ENCODE measurements at regions not wholly inside any gene's neighbourhood (a gene's known extent, or its start where the extent isn't known, plus 50 kb on each side); places are given as distances from the start of the nearest gene placed in this dataset.
"Not testable (repeated sequence)": the region's sequence is repeated elsewhere in the genome, so short reads cannot be mapped to it uniquely, and the experiment has no call there.

- DNase-seq (ENCODE audit: low read depth), result no peak
These were observed 118.5 kb upstream of the KYNU start for GRCh38 chr2:142758973-142759372.

- DNase-seq (ENCODE audit: low read depth), result no peak
These were observed 120.4 kb upstream of the KYNU start for GRCh38 chr2:142757111-142757510.

GRCh38 chr2:142756430-142756829, 121.0 kb upstream of the KYNU start:
- no peak for DNase-seq (ENCODE audit: low read depth)

- no peak for DNase-seq (ENCODE audit: low read depth)
These were observed 122.3 kb upstream of the KYNU start for GRCh38 chr2:142755191-142755590.

GRCh38 chr2:142754182-142754581, 123.3 kb upstream of the KYNU start:
- DNase-seq (ENCODE audit: low read depth), result no peak

GRCh38 chr2:142750858-142751257, 126.6 kb upstream of the KYNU start:
- DNase-seq (ENCODE audit: low read depth), result no peak

GRCh38 chr2:142748559-142749099, 128.8 kb upstream of the KYNU start:
- DNase-seq (ENCODE audit: low read depth), result no peak

GRCh38 chr2:142745691-142746090, 131.8 kb upstream of the KYNU start:
- DNase-seq (ENCODE audit: low read depth), result no peak

GRCh38 chr2:142742371-142743214, 134.9 kb upstream of the KYNU start:
- no peak for DNase-seq (ENCODE audit: low read depth)

- no peak for DNase-seq (ENCODE audit: low read depth)
These were observed 135.6 kb upstream of the KYNU start for GRCh38 chr2:142741764-142742269.

- no peak for DNase-seq (ENCODE audit: low read depth)
These were observed 142.7 kb upstream of the KYNU start for GRCh38 chr2:142734770-142735169.

- no peak for DNase-seq (ENCODE audit: low read depth)
These were observed 143.2 kb upstream of the KYNU start for GRCh38 chr2:142734231-142734630.

- not testable (repeated sequence) for DNase-seq (ENCODE audit: low read depth)
These were observed 147.7 kb upstream of the KYNU start for GRCh38 chr2:142729814-142730213.

- not testable (repeated sequence) for DNase-seq (ENCODE audit: low read depth)
These were observed 149.5 kb upstream of the KYNU start for GRCh38 chr2:142727821-142728478.

- no peak for DNase-seq (ENCODE audit: low read depth)
These were observed 152.1 kb upstream of the KYNU start for GRCh38 chr2:142725386-142725785.

GRCh38 chr2:142724713-142725349, 152.6 kb upstream of the KYNU start:
- DNase-seq (ENCODE audit: low read depth), result no peak

- no peak for DNase-seq (ENCODE audit: low read depth)
These were observed 153.3 kb upstream of the KYNU start for GRCh38 chr2:142724186-142724585.

GRCh38 chr2:142723236-142723635, 154.2 kb upstream of the KYNU start:
- no peak for DNase-seq (ENCODE audit: low read depth)

- no peak for DNase-seq (ENCODE audit: low read depth)
These were observed 154.9 kb upstream of the KYNU start for GRCh38 chr2:142722569-142722968.

- no peak for DNase-seq (ENCODE audit: low read depth)
These were observed 155.4 kb upstream of the KYNU start for GRCh38 chr2:142722086-142722485.

- no peak for DNase-seq (ENCODE audit: low read depth)
These were observed 156.4 kb upstream of the KYNU start for GRCh38 chr2:142721015-142721414.

GRCh38 chr2:142718576-142719155, 158.8 kb upstream of the KYNU start:
- no peak for DNase-seq (ENCODE audit: low read depth)
